Femur (tissue), 1 donor: ENCODE measurements at regions not wholly inside any gene's neighbourhood (a gene's known extent, or its start where the extent isn't known, plus 50 kb on each side); places are given as distances from the start of the nearest gene placed in this dataset.
"Not testable (repeated sequence)": the region's sequence is repeated elsewhere in the genome, so short reads cannot be mapped to it uniquely, and the experiment has no call there.

Experiments
- DNase-seq: peaks from one replicate; pipeline ENCODE4 v3.0.0-alpha.2; 2017

GRCh38 chr1:157203166-157203565 lies 65.0 kb upstream of the ETV3 start:
- no peak for DNase-seq

DNA sequence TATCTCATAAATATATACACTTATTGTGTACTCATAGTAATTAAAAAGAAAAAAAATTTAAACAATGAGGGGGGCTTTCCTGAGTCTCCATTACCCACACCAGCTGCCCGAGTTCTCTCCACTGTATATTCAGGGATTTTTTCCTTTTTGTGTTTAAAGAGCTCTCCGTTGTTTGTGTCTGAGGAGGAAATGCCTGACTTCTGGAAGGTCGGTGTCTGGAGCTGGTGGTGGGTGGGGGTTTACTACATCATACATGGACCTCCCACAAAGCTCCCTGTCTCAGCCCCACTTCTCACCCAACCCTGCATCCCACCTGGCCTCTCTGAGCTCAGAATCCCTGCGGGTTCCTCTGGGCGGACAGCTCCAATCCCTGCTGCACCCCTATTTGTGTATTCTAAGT lies 64.1 kb upstream of the ETV3 start:
- DNase-seq: no peak

DNA sequence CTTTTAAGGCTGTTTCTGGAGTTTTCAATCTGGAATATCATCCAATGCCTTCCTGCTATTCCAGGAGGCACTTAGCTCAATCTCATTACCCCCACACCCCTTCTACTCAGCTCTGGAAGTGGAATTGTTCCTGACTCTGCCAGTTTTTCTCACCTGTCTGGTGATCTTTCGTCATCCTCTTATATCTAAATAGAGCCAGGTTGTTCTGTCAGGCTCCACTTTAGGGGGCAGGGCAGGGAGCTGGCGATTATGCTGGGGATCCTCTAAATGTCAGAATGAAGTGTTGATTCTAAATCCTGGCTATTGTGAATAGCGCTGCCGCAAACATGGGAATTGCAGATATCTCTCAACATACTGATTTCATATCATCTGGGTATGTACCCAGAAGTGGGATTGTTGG lies 63.6 kb upstream of the ETV3 start:
- DNase-seq: no peak

- DNase-seq: no peak
Measured at GRCh38 chr1:157200451-157200850, 62.3 kb upstream of the ETV3 start.

DNA sequence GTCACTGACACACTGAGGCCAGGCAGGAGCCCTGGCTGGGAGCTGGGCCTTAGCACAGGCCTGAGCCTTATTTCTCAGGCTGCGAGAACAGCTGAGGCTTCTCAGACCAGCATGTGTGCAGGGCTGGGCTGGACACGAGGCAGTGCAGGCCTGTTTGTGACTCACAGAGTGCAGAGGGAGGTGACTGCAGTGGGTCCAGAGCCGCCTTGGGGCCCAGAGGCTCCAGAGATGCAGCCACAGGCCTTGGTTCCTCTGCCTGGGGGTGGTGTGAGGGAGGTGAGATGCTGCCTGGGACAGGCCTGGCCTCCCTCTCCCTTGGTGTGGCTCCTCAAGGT lies 61.2 kb upstream of the ETV3 start:
- DNase-seq: no peak

- DNase-seq: no peak
Measured at GRCh38 chr1:157198619-157199420, 60.6 kb upstream of the ETV3 start.

DNA sequence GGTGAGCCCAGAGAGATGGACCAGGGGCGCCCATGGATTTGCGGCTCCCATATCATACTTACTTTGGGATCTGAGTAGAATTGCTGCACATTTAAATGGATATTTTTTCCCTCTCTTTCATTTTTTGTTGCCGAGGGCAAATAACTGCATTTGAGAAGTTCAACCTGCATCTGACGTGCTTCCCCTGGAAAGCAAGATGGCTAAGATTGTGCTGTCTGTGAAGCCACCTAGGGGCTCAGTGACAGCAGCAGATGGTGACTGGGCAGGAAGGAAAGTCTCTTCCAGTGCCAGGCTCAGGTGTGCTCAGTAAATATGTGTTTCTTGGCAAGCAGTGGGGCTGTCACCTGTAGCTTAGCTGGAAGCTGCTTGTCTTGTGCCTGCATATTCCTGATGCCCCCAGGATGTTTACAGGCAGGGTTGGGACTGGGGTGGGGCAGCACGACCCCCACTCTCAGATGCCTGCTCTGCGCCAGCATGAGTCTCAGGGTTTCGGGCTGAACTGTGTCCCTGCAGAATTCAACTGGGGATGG lies 59.8 kb upstream of the ETV3 start:
- no peak for DNase-seq

DNA sequence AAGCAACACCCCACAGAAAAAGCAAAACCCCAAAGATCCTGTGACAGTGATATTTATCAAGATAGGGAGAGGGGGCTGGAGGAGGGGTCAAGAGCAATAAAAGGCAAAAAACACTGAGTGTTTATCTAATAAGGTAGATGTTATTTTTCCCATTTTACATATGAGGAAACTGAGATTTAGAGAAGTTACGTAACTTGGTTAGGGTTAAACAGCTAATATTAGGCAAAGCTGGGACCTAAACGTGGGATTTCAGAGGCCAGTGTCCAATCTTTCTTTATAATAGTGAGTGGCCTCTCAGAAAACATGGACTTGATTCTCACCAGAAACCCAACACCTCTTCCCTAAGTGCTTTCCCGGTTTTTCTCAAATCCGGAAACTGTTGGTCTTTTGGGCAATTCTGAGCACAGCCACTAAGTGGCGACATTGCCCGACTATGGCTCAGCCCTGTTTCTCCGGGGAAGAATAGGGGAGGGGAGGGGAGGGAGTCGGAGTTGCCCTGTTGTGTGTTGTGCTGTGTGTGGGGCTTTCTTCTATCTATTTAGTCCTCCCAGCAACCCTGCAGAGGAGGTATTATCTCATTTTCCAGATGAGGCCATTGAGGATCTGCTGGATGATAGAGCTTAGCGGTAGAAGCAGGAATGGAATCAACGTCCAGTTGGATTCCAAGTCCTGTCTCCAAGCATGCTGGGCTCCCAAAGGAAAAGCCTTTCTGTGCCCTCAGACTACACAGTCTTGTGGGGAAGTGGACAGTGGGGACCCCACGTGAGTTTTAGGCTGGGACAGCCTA lies 58.7 kb upstream of the ETV3 start:
- DNase-seq: not testable (repeated sequence)

DNA sequence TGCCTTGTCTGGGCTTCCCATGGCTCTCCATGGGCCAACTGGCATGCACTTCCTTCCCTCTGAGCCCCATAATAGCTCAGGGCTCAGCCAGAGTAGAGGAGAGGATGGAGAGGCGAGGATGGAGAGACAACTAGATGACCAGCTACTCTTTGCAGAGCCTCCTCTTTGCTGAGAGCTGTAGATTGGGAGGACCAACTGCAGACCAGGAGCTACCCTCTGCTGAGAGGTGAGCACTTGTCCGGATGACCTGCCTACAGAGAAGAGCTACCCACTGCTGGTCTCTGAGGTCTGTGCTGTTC lies 58.0 kb upstream of the ETV3 start:
- DNase-seq: no peak

- no peak for DNase-seq
Measured at GRCh38 chr1:157195521-157196244, 57.5 kb upstream of the ETV3 start.

DNA sequence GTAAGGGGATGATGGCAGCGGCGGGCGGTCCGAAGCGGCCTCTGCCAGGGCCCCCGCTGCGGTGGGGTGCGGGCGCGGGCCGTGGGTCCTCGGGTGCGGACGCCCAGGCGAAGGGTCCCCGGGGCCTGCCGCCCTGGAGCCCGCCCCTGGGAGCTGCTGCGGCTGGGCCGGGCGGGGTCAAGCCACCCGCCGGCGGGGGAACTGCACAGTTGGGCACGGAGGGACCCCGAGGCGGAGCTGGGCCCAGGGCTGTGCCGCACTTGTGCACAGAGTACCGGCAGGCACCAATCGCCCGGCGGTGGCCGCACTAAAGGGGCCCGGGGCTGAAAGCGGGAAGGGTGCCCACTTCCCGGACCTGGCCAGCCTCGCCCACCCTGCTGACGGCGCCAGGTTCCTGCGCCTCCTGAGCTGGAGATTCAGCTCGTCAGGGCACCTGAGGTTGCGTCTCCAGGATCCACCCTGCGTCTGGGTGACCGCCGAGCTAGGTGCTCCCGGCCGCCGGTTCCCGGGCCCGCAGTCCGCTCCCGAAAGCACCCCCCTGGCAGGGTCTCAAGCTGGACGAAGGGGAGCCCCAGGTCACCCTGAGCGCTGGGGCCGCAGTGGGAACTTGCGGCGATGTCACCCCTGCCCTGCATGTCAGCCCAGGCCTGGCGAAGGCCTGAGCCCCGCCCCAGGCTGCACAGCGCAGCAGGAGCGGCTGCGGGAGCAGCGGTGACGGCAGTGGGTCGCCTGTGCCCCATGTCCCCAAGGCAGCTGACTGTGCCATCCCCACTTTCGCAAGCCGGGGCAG lies 56.7 kb upstream of the ETV3 start:
- no peak for DNase-seq

DNA sequence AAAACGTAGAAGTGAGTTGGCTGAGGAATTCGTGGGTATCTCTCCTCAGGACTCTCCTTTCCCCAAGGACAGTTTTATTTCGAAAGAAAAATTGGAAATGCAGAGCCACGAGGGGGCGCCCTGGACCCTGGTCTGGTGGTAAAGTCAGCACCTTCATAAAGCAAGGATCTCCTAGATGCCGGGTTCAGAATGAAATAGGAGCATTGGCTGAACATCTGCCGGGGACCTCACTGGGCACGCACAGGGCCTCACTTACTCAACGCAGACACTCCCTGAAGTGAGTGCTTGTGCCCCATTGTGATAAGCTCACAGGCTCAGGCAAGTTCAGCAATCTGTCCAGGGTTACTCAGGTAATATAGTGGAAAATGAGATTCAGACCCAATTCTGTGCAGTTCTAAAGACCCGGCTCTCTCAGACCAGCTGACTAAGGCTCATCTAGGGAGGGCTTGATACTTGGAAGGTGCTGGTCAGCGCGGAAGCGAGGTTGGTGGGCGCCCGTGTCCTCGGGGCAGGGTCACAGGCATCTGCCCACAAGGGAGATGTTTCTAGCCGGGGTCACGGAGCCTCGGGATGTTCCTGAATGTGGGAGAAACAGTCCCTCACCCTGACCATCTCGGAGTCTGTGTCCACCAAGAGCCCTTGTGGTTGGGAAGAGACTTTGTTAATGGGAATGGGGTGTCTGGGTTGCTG lies 55.7 kb upstream of the ETV3 start:
- DNase-seq: peak; percentile 47

DNA sequence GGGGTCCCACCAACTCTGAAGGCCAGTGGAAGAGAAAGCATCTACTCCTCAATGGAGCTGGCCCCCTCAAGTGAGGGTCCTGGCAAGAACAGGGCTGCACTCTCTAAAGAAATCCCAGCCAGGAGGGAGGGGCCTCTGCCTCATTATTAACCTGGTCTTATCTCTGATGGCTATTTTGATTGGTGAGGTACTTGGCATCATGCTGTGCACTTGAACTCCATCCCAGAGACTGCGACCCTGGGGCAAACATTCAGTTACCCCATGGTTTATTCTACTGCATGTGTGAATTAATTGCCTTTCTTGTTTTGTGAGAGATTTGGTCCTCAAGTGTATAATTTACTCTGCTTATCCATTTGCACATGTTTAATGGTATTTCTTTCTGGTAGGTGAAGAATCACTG lies 55.0 kb upstream of the ETV3 start:
- DNase-seq: no peak

DNA sequence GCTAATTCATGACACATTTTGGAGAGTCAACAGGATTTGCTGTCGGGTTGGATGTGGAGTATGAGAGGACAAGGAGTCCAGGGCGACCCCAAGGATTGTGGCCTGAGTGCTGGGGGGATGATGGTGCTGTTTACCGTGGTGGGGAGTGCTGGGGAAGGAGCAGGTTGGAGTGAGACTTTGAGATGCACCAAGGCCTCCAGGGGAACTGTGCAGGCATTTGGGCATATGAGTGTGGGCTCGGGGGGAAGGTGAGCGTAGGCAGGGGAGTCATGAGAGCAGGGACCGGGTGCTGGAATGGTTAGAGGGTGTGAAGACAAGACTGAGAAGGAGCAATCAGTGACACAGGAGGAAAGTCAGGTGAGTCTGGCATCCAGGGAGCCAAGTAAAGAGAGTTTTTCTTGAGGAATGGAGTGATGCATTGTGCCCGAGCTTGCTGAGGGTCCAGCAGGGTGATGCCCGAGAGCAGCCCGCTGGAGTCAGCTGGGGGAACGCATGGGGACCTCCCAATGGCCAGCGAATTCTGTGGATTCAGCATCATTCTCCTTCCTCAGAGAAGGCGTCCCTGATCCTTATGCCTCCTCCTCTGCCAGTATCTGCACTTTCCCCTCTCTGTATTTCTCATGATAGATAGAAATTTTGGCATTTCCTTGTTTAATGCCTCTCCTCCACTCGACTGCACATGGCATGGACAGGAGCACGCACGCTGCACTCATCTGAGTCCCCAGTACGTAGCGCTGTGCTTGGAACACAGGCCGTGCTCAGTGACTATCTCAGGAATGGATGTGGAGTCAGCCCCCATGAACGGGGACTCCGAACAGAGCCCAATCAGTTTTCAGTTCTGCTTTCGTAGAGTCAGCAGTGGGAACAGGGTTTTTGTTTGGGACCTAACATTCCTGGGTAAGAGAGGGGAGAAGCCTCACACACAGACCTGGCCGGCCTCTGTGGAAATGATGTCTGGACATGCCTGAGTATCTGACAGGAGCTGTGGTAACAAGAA lies 52.1 kb upstream of the ETV3 start:
- no peak for DNase-seq

- no peak for DNase-seq
Measured at GRCh38 chr1:157189096-157189495, 50.9 kb upstream of the ETV3 start.
